ENCODE measurements at regions not wholly inside any gene's neighbourhood (a gene's known extent, or its start where the extent isn't known, plus 50 kb on each side); places are given as distances from the start of the nearest gene placed in this dataset.

GRCh38 chr7:26051021-26051420, 101.0 kb upstream of the NFE2L3 start:
- intact Hi-C loops (cut with micrococcal nuclease): no loop called here
- ChIA-PET POLR2A (no interaction called here), CTCF (no interaction called here), RAD21 (ENCODE audit: low non-redundant PET in 1 of 2, low total read pairs in 2 of 2, uncharacterized antibody in 2 of 2, unreplicated experiment in 2 of 2) (no interaction called here)
- H3K36me3 ChIP-seq (ENCODE audit: control insufficient read depth in 1 of 2, insufficient read depth in 2 of 2, low read length in 2 of 2): no peaks in the 10 kb centered on the region
- no peak for ATAC-seq
- no peak overlapping the region for H3K27ac ChIP-seq (ENCODE audit: low read depth, low read length)
- no TSS peak for BruUV-seq (replicated peaks)
- H3K27me3 ChIP-seq (ENCODE audit: insufficient read depth, low read length): no peaks in the 10 kb centered on the region
- no peaks in the 10 kb centered on the region; a peak in 1 of 4 replicates for H3K9me3 ChIP-seq (ENCODE audit: control insufficient read depth in 1 of 2, insufficient read depth in 1 of 2, low read depth in 1 of 2, low read length in 2 of 2)
- TF ChIP-seq ELF1 (IDR thresholded peaks at IDR 0.05; ENCODE audit: borderline replicate concordance, low read depth): no peak
- no peak for TF ChIP-seq REST (IDR thresholded peaks at IDR 0.05; ENCODE audit: low read depth)
- TF ChIP-seq SIN3A (IDR thresholded peaks at IDR 0.05; ENCODE audit: low read depth): no peak
- no peak for TF ChIP-seq SP1 (IDR thresholded peaks at IDR 0.05; ENCODE audit: low read depth)
- TF ChIP-seq RAD21 (IDR thresholded peaks at IDR 0.05; ENCODE audit: low read depth): no peak
- no peak for TF ChIP-seq CEBPB (IDR thresholded peaks at IDR 0.05; ENCODE audit: low read depth)
- no peaks in the 10 kb centered on the region for H3K9me2 ChIP-seq (ENCODE audit: insufficient read depth)
- no peaks in the 10 kb centered on the region for H4K20me1 ChIP-seq (ENCODE audit: insufficient read depth)
- no peak overlapping the region for H2AFZ ChIP-seq (ENCODE audit: low read depth, low read length, poor library complexity, severe bottlenecking)
- DNase-seq (ENCODE audit: low read depth, low spot score): no peak
- no peak overlapping the region for H3K4me3 ChIP-seq (replicated peaks in 1 of 2; ENCODE audit: low read depth in 1 of 2, low read length in 2 of 2)
- H3K4me1 ChIP-seq (ENCODE audit: control insufficient read depth in 1 of 2, insufficient read depth in 2 of 2, low read length in 2 of 2): peaks cover 0 to 13% of the 10 kb centered on the region in 2 experiments; a peak in 2 of 4 replicates
- H3K79me2 ChIP-seq (ENCODE audit: insufficient read depth, low read length): no peaks in the 10 kb centered on the region
- H3K9ac ChIP-seq (ENCODE audit: low read length): no peak overlapping the region
- H3K4me2 ChIP-seq (ENCODE audit: low read length): no peak overlapping the region

DNA sequence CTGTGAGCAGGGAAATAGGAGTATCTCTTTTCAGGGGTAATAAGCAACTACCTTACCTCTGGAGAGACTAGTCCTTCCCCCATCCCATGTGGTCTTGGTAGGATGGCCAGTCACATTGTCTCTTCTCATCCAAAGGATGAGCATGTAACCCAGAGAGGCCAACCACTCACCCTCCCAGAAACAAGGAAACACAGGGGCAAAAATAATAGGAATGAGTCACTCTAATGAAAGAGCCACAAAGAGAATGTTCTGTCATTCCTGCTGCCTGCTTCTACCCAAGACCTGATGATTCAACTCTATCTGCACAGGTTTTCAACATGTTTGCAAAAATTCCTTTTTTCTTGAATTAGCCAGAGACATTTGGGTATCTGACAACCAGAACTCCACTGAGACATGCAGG, 99.3 kb upstream of the NFE2L3 start:
- no peak overlapping the region for H3K4me3 ChIP-seq (replicated peaks in 1 of 2; ENCODE audit: low read depth in 1 of 2, low read length in 2 of 2)
- H3K36me3 ChIP-seq (ENCODE audit: control insufficient read depth in 1 of 2, insufficient read depth in 2 of 2, low read length in 2 of 2): no peaks in the 10 kb centered on the region
- DNase-seq (ENCODE audit: low read depth, low spot score) (peak; percentile 49), ATAC-seq (peak; percentile 72; the same call in 1 of the 2 replicates)
- H3K27ac ChIP-seq (ENCODE audit: low read depth, low read length): no peak overlapping the region
- peak overlapping the region; percentile 13; the same call in 1 of the 2 replicates for H3K4me2 ChIP-seq (ENCODE audit: low read length)
- H3K9me2 ChIP-seq (ENCODE audit: insufficient read depth): no peaks in the 10 kb centered on the region
- peaks cover 0 to 13% of the 10 kb centered on the region in 2 experiments; a peak in 2 of 4 replicates for H3K4me1 ChIP-seq (ENCODE audit: control insufficient read depth in 1 of 2, insufficient read depth in 2 of 2, low read length in 2 of 2)
- ChIA-PET RAD21 (ENCODE audit: low non-redundant PET in 1 of 2, low total read pairs in 2 of 2, uncharacterized antibody in 2 of 2, unreplicated experiment in 2 of 2) (no interaction called here), CTCF (no interaction called here), POLR2A (no interaction called here)
- no peak overlapping the region for H3K9ac ChIP-seq (ENCODE audit: low read length)
- H2AFZ ChIP-seq (ENCODE audit: low read depth, low read length, poor library complexity, severe bottlenecking): no peak overlapping the region
- intact Hi-C loops (cut with micrococcal nuclease): no loop called here
- no peaks in the 10 kb centered on the region; a peak in 1 of 4 replicates for H3K9me3 ChIP-seq (ENCODE audit: control insufficient read depth in 1 of 2, insufficient read depth in 1 of 2, low read depth in 1 of 2, low read length in 2 of 2)
- no peaks in the 10 kb centered on the region for H3K27me3 ChIP-seq (ENCODE audit: insufficient read depth, low read length)
- BruUV-seq (replicated peaks): no TSS peak
- H3K79me2 ChIP-seq (ENCODE audit: insufficient read depth, low read length): no peaks in the 10 kb centered on the region
- no peaks in the 10 kb centered on the region for H4K20me1 ChIP-seq (ENCODE audit: insufficient read depth)
- TF ChIP-seq POLR2AphosphoS5 (IDR thresholded peaks at IDR 0.05; ENCODE audit: low read depth, low read length) (no peak), CTCF (IDR thresholded peaks at IDR 0.05 in 2 of 3, conservative IDR thresholded peaks at IDR 0.05 in 1 of 3; ENCODE audit: borderline replicate concordance in 1 of 3, insufficient read depth in 1 of 3, low read depth in 2 of 3, low read length in 2 of 3) (no peak), JUND (IDR thresholded peaks at IDR 0.05) (peak; percentile 74)
- TF ChIP-seq, protein P1, sequence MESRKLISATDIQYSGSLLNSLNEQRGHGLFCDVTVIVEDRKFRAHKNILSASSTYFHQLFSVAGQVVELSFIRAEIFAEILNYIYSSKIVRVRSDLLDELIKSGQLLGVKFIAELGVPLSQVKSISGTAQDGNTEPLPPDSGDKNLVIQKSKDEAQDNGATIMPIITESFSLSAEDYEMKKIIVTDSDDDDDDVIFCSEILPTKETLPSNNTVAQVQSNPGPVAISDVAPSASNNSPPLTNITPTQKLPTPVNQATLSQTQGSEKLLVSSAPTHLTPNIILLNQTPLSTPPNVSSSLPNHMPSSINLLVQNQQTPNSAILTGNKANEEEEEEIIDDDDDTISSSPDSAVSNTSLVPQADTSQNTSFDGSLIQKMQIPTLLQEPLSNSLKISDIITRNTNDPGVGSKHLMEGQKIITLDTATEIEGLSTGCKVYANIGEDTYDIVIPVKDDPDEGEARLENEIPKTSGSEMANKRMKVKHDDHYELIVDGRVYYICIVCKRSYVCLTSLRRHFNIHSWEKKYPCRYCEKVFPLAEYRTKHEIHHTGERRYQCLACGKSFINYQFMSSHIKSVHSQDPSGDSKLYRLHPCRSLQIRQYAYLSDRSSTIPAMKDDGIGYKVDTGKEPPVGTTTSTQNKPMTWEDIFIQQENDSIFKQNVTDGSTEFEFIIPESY (IDR thresholded peaks at IDR 0.05; ENCODE audit: extremely low read depth, insufficient replicate concordance, low read length): no peak

Data from HCT116 (cell line).